ENCODE measurements at regions not wholly inside any gene's neighbourhood (a gene's known extent, or its start where the extent isn't known, plus 50 kb on each side); places are given as distances from the start of the nearest gene placed in this dataset.

- TF ChIP-seq, protein P1, sequence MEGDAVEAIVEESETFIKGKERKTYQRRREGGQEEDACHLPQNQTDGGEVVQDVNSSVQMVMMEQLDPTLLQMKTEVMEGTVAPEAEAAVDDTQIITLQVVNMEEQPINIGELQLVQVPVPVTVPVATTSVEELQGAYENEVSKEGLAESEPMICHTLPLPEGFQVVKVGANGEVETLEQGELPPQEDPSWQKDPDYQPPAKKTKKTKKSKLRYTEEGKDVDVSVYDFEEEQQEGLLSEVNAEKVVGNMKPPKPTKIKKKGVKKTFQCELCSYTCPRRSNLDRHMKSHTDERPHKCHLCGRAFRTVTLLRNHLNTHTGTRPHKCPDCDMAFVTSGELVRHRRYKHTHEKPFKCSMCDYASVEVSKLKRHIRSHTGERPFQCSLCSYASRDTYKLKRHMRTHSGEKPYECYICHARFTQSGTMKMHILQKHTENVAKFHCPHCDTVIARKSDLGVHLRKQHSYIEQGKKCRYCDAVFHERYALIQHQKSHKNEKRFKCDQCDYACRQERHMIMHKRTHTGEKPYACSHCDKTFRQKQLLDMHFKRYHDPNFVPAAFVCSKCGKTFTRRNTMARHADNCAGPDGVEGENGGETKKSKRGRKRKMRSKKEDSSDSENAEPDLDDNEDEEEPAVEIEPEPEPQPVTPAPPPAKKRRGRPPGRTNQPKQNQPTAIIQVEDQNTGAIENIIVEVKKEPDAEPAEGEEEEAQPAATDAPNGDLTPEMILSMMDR (IDR thresholded peaks at IDR 0.05): no peak
- TF ChIP-seq POLR2A (IDR thresholded peaks at IDR 0.05): no peak
- no peak for DNase-seq
- intact Hi-C loops (cut with DNase I): no loop called here
- Histone ChIP-seq H3K36me3 (replicated peaks in 1 of 2; ENCODE audit: insufficient read depth in 1 of 2, low read depth in 2 of 2) (no peaks in the 10 kb centered on the region), H3K9me3 (no peaks in the 10 kb centered on the region), H3K27me3 (no peaks in the 10 kb centered on the region), H3K4me3 (no peak overlapping the region), H3K4me1 (no peaks in the 10 kb centered on the region), H3K27ac (no peak overlapping the region)
- whole genome bisulfite sequencing, 2 donors: 81 to 87% methylated on average over 3 of the region's 3 CpGs
- no peak for ATAC-seq
Measured at GRCh38 chr14:80004871-80005270, 206.4 kb downstream of the DIO2 start.

GRCh38 chr14:80003138-80003537 is 208.2 kb downstream of the DIO2 start:
- DNase-seq (no peak), ATAC-seq (no peak)
- no peaks in the 10 kb centered on the region for H3K27me3 ChIP-seq
- 43 to 54% methylated on average over 4 of the region's 4 CpGs for WGBS, 2 donors
- no peak overlapping the region for H3K27ac ChIP-seq
- H3K9me3 ChIP-seq: no peaks in the 10 kb centered on the region
- intact Hi-C loops (cut with DNase I): no loop called here
- H3K4me3 ChIP-seq: no peak overlapping the region
- TF ChIP-seq, protein P1 (IDR thresholded peaks at IDR 0.05): no peak
- no peak for TF ChIP-seq POLR2A (IDR thresholded peaks at IDR 0.05)
- H3K36me3 ChIP-seq (replicated peaks in 1 of 2; ENCODE audit: insufficient read depth in 1 of 2, low read depth in 2 of 2): no peaks in the 10 kb centered on the region
- no peaks in the 10 kb centered on the region for H3K4me1 ChIP-seq

DNA sequence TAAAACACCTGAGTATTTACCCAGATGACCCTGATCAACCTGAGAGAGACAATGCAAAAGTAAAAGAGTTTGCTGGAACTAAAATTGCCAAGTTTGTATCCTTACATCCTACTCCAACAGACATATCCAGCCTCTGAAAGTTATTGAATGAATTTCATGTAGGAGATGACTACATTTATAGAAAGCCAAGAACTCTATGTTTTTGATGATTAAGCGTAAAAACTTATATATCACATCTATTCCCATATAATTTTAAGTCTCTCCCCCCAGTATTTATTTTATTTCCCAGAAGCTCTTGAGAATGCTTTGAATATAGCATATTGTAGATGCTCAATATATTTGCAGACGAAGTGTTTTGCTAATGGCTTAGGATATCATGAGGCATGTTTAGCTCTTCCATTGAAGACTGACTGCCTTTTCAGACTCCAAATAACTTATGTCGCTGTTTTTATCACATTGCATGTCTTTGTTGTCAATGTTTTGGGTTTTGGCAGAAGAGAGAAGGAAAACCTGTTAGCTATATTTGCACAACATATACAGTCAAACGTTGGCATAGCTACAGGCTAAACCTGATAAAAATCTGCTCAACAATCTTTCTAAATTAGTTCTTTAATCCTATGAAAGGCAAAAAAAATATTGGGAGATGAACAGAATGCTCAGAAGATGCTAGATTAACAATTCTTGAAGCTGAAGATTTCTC is 213.6 kb downstream of the DIO2 start:
- DNase-seq (no peak), ATAC-seq (no peak)
- Histone ChIP-seq H3K4me3 (no peak overlapping the region), H3K27me3 (no peaks in the 10 kb centered on the region), H3K27ac (no peak overlapping the region), H3K4me1 (no peaks in the 10 kb centered on the region), H3K9me3 (no peaks in the 10 kb centered on the region), H3K36me3 (replicated peaks in 1 of 2; ENCODE audit: insufficient read depth in 1 of 2, low read depth in 2 of 2) (no peaks in the 10 kb centered on the region)
- WGBS, 2 donors: 42 to 44% methylated on average over 4 of the region's 4 CpGs
- TF ChIP-seq, protein P1 (IDR thresholded peaks at IDR 0.05): no peak
- no peak for TF ChIP-seq POLR2A (IDR thresholded peaks at IDR 0.05)
- intact Hi-C loops (cut with DNase I): no loop called here

DNA sequence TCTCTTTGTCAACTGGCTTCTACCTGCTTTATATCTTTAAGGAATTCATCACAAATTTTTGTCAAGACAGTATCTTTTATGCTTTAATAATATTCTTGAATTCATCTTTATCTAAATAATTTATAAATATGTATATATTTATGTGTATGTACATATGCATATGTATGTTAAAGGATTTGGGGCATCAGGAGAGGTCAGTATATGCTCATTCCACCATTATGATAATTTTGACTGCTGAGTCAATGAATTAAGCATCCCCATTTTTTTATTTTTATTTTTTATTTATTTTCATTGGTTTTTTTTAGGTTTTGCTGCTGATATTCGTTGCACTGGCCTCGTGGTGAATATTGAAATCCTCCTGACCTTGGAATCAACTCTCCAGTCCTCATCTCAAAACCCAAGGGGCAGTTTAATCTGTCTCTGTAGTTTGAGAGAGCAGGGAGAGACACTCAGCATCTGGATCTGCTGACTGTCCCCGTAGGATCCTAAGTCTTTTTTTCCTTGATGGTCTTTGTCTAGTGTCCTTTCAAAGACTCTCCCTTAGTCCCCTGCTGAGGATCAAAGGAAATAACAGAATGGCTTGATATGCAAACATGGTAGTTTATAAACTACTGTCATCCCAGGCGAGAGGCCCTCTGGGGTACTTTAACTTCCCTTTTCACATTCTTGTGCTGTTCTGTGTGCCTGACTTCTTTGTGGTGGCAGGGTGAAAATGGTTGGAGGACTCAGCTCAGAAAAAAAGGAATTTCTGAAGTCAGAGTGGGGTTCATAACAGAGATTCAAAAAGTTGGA is 218.7 kb downstream of the DIO2 start:
- Histone ChIP-seq H3K9me3 (no peaks in the 10 kb centered on the region), H3K36me3 (replicated peaks in 1 of 2; ENCODE audit: insufficient read depth in 1 of 2, low read depth in 2 of 2) (no peaks in the 10 kb centered on the region), H3K27me3 (no peaks in the 10 kb centered on the region), H3K27ac (no peak overlapping the region), H3K4me3 (no peak overlapping the region), H3K4me1 (no peaks in the 10 kb centered on the region)
- intact Hi-C loops (cut with DNase I): no loop called here
- DNase-seq: no peak
- ATAC-seq: no peak
- WGBS, 2 donors: 34 to 43% methylated on average over 4 of the region's 4 CpGs
- TF ChIP-seq, protein P1 (IDR thresholded peaks at IDR 0.05): no peak
- TF ChIP-seq POLR2A (IDR thresholded peaks at IDR 0.05): no peak

All from body of pancreas (tissue), 4 donors.